Choroid plexus epithelial cell (primary cell): ENCODE measurements at regions not wholly inside any gene's neighbourhood (a gene's known extent, or its start where the extent isn't known, plus 50 kb on each side); places are given as distances from the start of the nearest gene placed in this dataset.

Experiments used
- DNase-seq: peaks from one replicate; pipeline ENCODE4 v3.0.0-alpha.2; 2010; ENCODE audit warnings: low read depth
- H3K4me3 ChIP-seq: 2 replicates; pipeline ENCODE4 v1.5.1; 2011; ENCODE audit warnings: low read depth, mild to moderate bottlenecking, control low read depth, low read length, moderate library complexity
- CTCF ChIP-seq: conservative IDR thresholded peaks from 2 replicates; pipeline ENCODE4 v1.5.1; 2011; ENCODE audit warnings: low read depth, mild to moderate bottlenecking, control low read depth, inconsistent platforms, low read length, moderate library complexity

- H3K4me3 ChIP-seq = no peak overlapping the region
- no peak for TF ChIP-seq CTCF
- DNase-seq = no peak
Observed at GRCh38 chr7:54333952-54334351, 208.2 kb upstream of the VSTM2A start.

- no peak for TF ChIP-seq CTCF
- no peak overlapping the region for H3K4me3 ChIP-seq
- DNase-seq = no peak
Observed at GRCh38 chr7:54336800-54337199, 205.4 kb upstream of the VSTM2A start.

GRCh38 chr7:54337466-54337865 is 204.7 kb upstream of the VSTM2A start:
- no peak for TF ChIP-seq CTCF
- H3K4me3 ChIP-seq = no peak overlapping the region
- no peak for DNase-seq

- no peak overlapping the region for H3K4me3 ChIP-seq
- no peak for TF ChIP-seq CTCF
- DNase-seq = no peak
Observed at GRCh38 chr7:54338319-54338718, 203.9 kb upstream of the VSTM2A start.

- no peak for TF ChIP-seq CTCF
- no peak for DNase-seq
- no peak overlapping the region for H3K4me3 ChIP-seq
Observed at GRCh38 chr7:54339073-54339472, 203.1 kb upstream of the VSTM2A start.

- H3K4me3 ChIP-seq = no peak overlapping the region
- DNase-seq = no peak
- TF ChIP-seq CTCF = no peak
Observed at GRCh38 chr7:54342458-54342857, 199.7 kb upstream of the VSTM2A start.

GRCh38 chr7:54343511-54343910 is 198.7 kb upstream of the VSTM2A start:
- H3K4me3 ChIP-seq = no peak overlapping the region
- TF ChIP-seq CTCF = no peak
- DNase-seq = no peak
